HG02884 (cell line): ENCODE measurements at regions not wholly inside any gene's neighbourhood (a gene's known extent, or its start where the extent isn't known, plus 50 kb on each side); places are given as distances from the start of the nearest gene placed in this dataset.

ENCODE experiments used
- ATAC-seq: cut with Tn5 transposase; IDR thresholded peaks from one replicate; pipeline ENCODE4 v1.9.1; 2021; ENCODE audit warnings: mild to moderate bottlenecking, moderate library complexity; ENCODE audit not compliant: unreplicated experiment

- ATAC-seq, result no peak
Measured at GRCh38 chr10:123587110-123587509, 79.0 kb upstream of the GPR26 start.

DNA sequence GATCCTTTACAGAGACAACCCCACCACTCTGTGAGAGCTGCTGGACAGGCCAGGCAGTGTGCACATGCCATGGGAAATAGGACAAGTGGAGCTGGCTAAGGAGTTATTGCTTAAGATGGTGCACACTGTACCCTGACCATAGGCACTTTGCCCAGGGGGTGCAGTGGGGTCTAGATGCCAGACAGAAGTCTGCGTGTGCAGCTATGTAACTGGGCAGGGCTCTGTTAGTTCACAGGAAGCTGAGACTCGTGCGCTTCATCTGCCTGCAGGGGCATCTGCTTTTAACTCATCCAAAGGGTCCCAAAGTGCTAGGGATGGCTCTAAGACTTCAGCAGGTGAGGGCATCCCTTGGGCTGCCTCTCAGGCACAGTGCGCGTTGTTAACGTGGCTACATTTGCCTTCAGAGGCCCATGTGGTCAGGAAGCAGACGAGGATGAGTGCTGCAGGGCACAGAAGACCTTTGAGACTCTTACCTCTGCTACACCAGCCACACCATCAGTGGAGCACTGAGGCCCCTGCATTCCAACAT lies 77.7 kb upstream of the GPR26 start:
- no peak for ATAC-seq

GRCh38 chr10:123595661-123596060 lies 70.5 kb upstream of the GPR26 start:
- ATAC-seq, result no peak

DNA sequence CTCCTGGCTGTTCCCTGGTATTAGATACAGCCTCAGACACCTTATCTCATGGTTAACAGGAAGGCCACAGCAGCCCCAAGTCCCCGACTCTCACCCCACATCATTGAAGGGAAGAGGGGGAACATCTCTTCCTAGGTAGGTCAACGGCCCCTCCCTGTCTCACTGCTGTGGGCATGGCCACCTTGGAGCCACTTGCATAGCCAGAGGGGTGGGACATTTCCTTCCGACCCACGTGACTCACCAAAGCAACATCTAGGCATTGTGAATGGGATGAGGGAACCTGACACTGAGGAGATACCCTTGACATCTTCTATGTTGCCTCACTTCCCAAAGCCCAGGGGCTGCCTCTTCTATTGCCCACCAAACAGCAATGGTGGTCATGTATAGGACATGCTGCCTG lies 68.5 kb upstream of the GPR26 start:
- ATAC-seq, result no peak

GRCh38 chr10:123599366-123599849 lies 66.7 kb upstream of the GPR26 start:
- no peak for ATAC-seq

DNA sequence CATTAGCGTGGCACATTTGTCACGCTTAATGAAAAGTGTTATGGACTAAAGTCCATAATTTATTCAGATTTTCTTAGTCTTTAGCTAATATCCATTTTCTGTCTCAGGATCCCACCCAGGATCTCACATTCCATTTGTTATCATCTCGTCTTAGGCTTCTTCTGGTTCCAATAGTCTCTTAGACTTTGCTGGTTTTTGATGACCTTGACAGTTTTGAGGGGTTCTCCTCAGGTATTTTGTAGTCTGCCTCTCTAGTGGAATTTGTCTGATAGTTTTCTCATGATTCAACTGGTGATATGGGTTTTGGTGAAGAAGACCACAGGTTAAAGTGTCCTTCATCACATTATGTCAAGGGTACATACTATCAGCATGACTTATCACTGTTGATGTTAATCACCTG lies 66.0 kb upstream of the GPR26 start:
- no peak for ATAC-seq

- no peak for ATAC-seq
Measured at GRCh38 chr10:123603130-123603529, 63.0 kb upstream of the GPR26 start.

DNA sequence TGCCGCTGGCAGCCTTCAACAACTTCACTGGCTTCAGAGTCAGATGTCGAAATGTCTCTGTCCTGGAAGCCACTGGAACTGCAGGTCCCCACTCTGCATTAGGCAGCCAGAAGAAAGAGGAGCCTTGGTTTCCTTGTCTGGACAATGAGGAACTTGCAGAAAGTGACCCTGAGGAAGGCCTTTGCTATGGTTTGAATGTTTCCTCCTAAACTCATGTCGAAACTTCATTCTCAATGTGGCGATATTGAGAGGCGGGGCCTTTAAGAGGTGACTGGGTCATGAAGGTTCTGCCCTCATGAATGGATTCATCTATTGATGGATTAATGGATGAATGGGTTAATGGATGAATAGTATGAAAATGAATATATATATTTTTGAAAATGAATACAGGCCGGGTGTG lies 61.6 kb upstream of the GPR26 start:
- no peak for ATAC-seq

GRCh38 chr10:123606006-123606405 lies 60.1 kb upstream of the GPR26 start:
- ATAC-seq, result no peak

DNA sequence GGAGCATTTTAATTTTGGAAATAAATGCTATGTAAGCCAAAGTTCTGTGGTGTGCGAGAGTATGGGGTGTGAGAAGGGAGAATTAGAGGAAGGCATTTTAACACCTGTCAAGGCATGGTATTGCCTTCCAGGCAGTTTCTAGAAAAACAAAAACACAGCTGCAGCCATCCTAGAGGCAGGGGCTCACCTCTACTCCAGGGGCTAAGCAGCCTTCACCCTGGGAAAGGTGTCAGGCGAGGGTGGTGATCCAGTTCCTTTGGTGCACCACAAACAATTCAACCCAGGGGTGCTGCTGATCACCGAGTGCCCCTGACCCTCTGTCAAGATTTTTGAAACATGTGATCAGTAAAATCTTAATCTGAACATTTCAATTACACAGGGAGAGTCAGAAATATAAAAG lies 59.2 kb upstream of the GPR26 start:
- ATAC-seq, result no peak

DNA sequence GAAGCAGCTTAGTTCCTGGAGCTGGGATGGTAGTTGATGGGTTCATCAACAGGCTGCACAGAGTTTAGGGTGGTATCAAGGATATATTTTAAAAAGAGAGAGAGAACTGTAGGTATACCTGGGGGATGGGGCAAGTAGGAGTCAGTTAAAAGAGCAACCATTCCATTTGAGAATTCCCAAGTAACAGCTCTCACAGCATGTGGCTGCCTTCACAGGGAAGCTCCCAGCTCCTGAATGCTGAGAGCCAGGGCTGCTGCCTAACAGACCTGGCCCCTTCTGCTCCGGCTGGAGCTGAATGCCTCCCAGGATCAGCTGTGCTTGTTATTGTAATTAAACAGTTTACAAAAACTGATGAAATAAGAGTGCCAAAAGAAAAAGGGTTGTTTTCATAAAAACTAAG lies 58.8 kb upstream of the GPR26 start:
- ATAC-seq, result no peak

DNA sequence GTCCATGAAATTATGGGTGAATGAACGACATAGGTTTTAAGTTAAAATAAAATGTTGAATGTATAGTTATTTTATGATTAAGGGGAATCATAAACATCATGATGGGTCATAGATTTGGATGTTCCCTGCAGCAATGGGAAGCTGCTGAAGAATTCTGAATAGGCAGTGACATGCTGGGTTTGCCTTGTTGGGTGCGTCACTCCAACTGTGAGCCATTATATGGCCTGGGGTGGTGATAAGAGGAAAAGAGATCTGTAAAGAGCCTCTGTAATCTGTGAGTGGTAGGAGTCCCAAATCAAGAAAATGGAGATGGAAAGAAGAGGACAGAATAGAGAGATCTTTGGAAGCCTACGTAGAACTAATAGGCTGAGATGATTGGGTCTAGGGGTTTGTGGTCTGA lies 58.1 kb upstream of the GPR26 start:
- no peak for ATAC-seq

DNA sequence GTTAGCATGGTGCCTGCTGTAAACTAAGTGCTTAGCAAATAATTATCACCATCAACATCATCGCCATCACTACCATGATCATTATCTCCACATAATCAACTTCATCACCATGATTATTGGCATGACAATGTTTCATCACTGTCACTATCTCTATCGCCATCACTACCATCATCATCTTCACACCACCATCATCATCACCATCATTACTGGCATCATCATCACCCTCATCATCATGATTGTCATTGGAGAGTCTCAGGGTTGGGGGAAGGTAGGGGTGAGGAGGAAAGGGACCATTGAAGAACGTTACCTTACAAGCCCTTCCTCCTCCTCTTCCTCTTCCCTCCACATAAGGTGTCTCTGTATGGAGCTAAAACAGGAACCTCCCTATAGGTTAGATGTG lies 54.9 kb upstream of the GPR26 start:
- no peak for ATAC-seq

DNA sequence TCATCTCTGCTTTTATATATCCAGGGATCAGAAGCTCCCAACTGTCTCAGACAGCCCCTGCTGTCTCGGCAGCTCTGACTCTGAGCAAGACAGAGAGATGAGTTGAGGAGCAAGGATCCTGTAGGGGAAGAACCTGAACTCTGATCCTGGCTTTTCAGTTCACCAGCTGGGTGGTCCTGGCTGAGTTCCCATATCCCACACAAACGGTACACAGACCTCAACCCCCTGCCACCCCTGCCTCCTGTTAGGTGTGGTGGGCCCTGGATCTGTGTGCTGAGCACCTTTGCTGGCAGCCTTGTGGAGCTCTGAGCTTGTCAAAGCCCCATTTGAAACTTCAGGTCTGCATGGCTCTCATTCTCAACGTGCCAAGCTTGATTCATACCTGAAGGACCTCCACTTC lies 54.3 kb upstream of the GPR26 start:
- no peak for ATAC-seq

- ATAC-seq, result no peak
Measured at GRCh38 chr10:123613346-123613850, 52.8 kb upstream of the GPR26 start.

- no peak for ATAC-seq
Measured at GRCh38 chr10:123614888-123615287, 51.3 kb upstream of the GPR26 start.
